Inflammatory macrophage (primary cell): ENCODE measurements at regions not wholly inside any gene's neighbourhood (a gene's known extent, or its start where the extent isn't known, plus 50 kb on each side); places are given as distances from the start of the nearest gene placed in this dataset.
A peak's percentile ranks its signal among the peaks of the same experiment; 100 is the strongest.

Source experiments
- DNase-seq, 2 donors: peaks; one replicate each; pipeline ENCODE4 v3.0.0-alpha.2; 2020 to 2022

DNA sequence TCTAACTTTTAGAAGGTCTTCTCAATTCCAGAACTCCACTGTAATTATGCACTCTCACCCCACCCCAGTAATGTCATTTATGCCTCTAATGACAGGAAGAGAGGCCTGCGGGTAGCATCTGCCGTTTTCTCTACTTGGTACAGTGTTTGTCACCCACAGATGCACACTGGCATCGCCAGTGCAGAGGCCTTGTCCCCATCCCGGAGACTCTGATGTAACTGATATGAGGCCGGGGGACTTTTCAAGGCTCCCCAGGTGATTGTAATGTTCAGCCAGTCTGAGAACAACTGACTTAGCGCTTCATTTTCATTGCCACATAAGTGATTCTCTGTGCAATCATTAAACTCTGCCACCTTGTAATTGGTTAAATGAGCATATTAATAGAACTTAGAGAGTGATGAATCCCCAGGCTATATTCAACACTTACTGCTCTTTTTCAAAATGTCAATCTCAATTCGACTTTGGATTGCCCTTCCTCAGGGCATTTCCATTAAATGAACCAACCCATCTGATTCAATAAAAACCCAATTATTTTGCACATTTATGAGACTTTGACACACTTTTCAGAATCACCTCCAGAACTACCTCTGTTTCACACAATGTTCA lies 113.2 kb downstream of the HERPUD2 start:
- DNase-seq: no peak

DNA sequence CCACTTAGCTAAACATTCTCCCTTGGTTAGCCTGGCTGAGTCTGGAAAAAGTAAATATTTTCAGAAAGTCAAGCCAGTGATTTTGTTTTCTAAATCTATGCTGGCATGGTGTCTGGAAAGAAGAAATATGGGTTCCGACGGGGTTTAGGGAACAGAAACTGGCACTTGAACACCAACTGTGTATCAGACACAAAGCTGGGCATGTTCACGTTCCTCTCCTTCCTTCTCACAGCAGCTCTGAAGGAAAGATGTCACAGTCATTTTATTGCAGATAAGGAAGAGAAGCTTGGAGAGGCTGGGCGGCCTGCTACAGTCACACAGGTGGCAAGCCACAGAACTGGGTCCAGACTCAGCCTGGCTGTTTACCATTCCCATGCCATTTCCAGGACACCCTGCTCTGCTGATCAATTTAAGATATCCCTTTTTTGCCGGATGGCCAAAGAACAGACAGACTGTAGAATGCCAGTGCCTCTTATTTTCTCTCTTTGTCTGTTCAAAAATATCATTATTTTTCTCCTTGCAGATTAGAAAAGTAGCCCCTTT lies 118.8 kb downstream of the HERPUD2 start:
- peak in 1 of 2 donors; percentile 36 for DNase-seq

DNA sequence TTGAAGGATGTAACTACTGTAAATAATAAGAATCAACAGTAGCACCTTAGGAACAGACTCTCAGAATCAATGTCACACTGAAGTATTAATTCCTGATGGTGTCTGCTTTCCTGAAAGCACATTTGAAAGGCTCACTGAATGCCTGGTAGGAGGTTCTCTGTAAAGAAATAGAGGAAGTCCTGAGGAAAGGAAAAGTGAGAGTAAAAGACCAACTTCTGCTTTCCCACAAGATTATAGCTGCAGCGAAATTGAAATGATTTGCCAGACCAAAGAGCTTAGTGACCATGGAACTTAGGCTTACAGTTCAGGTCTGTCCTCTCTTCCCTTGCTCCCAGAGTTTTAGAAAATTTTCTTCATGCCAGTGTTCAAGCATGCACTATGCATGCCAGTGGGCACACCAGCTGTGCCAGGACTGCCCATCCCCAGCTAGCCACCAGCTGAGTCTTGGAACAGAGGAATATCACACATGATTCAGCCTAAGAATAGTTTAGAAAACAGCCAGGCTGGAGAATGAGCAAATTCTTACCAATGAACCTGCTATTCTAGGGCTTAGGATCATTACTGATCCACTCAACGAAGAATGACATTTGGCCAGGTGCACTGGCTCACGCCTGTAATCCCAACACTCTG lies 123.2 kb downstream of the HERPUD2 start:
- DNase-seq: peak; percentile 61 to 78

DNA sequence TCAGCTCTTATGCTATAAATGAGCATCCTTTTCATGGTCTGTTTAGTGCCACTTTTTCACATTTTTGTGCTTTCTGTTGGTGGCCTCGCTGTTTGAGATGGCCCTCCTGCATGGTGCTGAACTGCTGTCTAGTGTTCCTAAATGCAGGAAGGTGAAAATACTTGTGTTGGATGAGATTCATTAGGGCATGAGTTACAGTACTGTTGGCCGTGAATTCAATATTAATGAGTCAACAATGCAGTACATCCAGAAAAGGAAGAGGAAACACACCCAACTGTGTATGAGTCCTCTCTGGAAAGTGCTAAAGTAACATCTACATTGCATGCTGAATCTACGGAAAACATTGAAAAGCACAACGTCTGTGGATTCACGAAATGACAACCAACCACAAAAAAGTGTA lies 124.0 kb downstream of the HERPUD2 start:
- no peak for DNase-seq

DNA sequence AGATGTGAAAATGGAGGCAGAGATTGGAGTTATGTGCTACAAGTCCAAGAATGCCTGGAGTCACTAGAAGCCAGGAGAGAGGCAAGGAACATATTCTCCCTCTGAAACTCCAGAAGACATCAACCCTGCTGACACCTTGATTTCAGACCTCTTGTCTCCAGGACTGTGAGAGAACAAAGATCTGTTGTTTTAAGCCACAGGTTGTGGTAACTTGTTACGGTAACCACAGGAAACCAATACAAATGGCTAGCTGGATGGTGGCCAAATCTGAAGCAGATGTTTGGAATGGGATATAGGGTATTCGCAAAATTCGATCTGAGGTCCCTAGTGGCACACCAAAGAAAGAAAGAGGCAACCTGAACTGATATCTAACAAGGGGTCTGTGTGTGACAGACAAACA lies 129.0 kb downstream of the HERPUD2 start:
- no peak for DNase-seq

DNA sequence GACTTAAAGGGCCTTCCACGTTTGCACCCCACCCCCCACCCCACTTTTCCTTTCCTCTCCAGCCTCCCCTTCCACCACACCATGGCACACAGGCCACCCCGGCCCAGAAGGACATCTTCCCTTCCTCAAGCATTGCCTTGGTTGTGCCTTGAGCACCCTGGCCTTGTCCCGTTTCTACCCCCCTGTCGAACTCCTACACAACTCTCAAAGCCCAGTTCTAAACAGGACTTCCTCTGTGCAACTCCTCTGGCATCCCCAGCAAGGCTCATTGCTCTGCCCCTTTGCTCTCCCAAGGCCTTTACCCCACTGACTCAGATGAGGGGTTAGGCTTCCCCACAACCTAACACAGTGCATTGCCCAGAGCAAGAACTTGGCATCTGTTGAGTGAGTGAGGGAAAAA lies 136.1 kb downstream of the HERPUD2 start:
- no peak for DNase-seq

DNA sequence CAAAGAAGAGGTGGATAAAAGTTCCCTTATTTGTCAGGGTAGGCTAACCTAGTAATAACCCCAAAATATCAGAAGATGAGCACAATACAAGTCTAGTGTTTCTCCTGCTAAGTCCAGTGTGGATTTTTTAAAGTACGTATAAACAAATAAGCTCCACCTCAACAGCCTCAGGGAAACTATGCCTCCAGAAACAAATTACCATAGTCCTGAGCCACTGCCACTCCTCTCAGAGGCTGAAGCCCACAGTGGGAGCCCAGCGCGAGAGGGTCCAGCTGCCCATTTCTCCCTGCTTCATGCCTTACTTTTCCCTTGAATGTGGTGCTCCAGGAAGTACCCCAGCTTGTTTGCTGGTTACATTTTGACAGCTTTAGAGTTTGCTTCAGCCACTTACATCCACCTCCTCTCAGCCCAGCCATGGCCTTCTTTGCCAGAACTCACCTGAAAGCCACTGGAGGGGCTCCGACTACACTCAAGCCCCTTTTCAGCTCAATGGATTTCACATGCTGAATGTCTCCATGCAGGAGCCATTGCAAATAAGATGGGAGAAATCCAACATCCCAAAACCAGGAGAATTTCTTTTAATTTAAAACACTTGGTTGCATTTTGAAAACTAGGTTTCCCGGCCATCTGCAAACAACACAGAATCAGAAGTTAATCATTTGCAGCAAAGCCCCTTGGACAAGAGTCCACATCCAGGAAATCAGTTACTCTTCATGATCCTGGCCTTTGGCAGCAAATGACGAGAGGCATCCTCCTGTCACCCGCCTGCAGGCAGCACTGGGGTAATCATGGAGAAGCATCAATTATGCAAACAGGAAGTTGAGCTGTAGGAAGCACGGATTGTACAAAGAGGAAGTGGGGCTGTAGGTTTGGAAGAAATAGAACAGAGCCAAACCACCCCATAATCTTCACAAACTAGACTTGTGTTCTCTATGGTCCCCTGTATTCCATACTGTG lies 138.1 kb downstream of the HERPUD2 start:
- peak; percentile 55 to 61 for DNase-seq

DNA sequence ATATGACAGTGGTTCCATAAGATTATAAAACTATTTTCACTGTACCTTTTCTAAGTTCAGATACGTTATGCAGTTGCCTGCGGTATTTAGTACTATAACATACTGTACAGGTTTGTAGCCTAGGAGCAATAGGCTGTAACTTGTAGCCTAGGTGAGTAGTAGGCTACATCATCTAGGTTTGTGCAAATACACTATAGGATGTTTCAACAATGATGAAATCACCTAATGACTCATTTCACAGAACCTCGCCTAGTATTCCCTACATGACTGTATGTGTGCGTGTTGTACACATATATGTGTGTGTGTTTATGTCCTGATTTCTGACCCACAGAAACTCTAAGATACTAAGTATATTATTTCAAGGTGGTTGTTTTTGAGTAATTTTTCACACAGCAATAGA lies 139.0 kb downstream of the HERPUD2 start:
- no peak for DNase-seq

DNA sequence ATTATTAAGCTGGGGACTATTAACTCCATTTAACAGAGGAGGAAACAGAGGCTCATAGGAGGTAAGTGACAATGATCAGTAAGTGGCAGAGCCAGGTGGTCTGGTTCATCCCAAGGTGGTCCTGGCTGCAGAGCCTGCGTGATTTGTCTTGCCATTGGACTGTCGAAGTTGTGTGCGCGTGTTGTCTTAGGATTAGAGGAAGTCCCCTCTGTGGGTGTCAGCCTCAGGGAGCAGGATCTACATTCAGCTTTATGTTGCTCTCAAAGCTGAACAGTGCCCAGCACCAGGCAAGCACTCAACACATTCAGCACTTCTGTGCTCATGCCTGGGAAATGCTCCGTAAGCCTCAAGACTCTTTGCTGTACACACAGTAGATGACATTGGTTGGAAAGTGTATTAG lies 139.5 kb downstream of the HERPUD2 start:
- no peak for DNase-seq

DNA sequence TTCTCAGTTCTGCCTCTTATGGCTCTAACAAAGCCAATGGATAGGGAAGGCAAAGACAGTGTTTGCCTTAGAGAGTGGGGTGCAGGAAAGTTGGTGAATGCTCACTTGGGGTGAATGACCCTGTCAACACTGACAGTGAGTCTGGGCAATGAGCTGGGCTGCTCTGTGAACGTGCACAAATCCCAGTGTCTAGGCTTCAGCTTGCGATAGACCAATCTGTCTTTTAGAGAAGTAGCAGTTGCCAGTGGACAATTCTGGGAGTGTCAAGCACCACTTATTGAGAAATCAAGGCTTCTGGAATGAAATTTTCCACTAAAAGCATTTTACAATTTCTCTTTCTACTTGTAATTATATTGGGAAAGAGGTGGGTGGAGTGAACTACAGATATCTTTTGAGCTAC lies 141.4 kb downstream of the HERPUD2 start:
- DNase-seq: peak; percentile 20 to 54

DNA sequence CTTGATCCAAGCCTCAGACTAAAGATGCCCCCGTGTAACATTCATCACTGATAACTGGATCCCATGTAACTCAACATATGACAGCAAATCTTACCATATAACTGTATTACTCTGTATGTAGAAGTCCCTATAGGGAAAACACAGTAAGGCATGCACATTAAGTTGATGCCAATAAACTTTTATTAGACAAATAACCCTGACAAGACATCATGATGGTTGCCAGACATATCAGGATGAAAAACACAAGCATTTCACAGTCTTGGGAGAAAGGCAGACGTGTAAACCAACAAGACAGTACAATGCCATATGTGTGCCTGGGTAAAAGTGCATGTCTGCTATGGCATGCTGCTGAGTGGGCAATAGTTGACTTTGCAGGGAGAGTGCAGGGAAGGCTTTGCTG lies 142.2 kb downstream of the HERPUD2 start:
- no peak for DNase-seq

DNA sequence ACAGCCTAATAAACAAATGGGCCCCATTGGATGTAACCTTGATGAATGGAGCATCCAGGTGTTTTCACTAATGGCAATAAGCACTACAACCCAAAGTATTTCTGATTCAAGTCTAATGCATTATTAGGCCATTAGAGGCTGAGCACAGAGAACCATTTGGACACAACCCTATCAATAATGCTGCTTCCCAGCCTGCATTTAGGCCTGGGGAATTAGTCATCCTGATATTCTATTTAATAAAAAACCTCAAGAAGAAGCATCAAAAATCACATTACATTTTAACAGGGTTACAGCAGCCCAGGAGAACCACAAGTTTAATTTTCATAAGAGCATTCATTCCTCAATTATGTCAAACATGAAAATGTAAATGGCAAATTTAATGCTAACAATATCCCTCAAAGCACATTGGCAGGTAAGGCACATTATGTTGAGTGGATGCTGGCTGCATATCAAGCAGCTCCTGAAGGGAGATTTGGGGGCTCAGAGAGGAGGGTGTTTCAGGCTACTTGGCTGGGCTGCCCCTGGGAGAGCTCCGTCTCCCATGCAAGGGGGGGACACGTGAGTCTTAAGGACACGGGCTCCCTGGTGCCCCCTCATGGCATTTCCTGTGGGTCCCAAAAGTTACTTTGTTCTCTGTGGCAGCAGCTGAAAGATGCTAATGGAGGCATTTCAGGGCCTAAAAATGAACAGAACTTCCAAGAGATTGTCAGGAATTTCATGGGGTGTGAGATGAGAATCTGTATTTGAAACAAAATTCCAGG lies 143.4 kb downstream of the HERPUD2 start:
- no peak for DNase-seq

DNA sequence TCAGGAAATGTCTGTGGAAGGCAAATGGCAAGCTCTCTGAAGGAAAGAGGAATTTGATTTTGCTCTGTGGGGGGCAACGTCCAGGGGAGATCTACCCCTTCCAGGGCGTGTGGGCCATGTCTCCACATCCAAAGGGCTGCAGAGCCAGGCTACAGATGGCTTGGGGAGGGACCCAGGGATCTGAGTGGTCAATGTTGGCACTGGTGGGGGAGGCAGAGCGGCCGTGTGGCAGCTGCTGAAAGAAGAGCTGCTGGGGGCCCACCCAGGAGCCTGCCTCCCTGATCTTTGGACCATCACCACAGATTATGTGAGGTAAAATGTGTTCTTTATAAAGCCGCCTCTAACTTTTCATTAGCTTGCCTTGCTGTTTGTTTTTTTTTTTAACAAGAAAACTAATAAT lies 144.1 kb downstream of the HERPUD2 start:
- no peak for DNase-seq

DNA sequence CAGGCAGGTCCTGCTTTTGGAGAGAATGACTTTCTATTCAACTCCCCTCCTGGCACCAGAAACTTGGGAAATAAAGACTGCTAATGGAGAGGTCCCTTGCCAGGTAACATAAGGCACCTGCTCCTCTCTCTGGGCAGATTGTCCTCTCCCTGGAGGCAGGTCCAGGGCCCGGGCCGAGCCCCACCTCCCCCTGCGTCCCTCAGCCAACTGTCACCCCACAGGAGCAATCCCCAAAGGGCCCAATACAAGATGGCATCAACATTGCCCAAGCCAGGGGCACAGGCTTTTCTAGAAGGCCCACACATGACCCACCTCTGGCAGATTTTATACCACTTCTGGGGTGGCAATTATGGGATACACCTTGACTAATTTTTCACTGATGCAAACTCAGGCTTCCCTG lies 145.2 kb downstream of the HERPUD2 start:
- DNase-seq: no peak

DNA sequence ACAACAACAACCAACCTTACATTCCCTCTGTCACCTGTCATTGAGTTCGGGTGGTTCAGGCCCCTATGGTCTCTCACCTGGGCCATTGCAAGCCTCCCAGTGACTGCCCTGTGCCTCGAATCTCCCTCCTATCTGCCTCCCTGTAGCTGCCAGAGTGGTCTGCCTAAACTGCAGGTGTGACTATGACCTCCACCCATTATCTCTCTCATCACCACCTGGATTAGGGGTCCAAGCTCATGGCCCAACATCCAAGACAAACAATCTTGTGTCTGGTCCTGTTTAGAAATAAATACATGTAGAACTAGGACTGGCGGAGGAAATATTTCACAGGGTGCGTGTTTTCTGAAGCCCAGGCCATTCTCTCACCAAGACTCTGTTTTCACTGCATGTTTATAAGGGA lies 146.6 kb downstream of the HERPUD2 start:
- DNase-seq: no peak

DNA sequence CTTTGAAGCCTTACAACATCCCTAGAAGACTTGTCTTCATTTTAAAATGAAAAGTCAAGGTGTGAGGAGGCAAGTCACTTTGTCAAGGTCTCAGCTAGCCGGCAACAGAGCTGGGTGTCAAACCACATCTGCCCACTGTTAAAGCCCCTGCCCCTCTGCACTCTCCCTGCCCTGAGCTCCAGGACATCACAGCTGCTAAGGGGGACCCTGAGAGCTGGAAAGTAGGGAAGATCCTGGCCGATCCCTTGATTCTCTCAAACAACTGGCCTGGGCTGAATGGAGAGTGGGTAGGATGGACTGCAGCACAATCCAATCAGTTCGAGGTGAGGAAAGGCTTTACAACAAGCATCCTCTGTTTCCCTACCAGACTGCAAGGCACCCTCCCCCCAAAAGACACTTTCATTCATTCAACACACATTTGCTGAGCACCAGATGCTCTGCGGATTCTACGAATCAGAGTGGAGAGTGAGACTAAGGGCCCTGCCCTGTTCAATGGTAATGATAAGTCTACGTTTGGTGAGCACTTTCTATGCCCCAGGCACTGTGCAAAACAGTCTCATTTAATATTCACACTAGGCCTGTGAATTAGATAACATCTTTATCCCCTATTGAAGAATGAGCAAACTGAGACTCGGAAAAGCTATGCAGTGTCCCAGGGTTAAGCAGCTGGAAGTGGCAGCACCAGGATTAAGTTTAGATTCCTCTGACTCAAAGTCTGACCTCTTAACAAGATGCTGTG lies 148.1 kb downstream of the HERPUD2 start:
- DNase-seq: no peak

DNA sequence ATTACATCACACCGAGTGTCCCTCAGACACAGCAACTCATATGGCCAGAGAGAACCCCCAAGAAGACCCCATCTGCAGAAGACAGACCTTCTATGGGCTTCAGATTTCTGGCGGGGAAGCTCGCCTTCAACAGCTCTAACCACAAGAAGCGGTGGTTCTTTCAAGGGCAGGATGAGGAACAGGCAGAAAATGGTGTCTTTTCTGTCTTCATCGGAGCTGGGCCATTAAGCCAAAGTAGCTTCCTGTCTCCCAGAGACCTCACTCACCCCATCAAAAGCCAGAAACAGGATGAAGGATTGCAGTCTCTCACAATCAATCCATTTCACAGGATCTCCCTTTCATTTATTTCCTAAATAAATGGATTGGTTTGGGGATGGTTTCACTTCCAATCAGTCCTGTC lies 149.1 kb downstream of the HERPUD2 start:
- no peak for DNase-seq

DNA sequence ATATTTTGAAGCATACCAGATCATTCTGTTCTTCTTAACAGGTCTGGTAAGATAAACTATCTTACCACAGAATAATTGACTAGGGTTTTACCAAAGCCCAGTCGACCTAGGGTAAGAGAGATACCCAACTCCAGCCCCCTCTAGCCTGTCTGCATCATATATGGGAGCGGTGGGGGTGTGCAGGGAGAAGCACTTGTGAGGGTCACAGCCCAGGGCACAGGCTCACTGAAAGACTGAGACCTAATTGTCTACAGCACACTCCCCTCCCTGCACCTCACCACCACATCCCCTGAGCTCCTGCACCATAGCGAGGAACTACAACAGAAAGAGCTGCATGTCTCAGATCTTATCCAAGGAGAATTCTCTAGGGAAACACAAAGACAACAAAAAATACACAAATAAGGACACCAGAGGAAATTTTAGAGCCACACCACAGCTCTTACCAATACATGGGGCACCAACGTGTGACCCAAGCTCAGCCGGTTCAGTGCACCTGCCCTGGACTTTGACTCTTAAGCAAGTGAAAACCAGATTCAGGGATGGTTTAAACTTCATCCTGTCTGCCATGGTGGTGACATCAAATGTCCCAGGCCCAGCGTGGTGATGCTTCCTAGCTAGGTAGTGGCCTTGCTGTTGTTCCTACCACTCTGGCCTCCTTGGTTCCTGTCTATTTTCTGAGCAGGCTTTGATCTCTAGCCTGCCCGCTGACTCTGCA lies 150.8 kb downstream of the HERPUD2 start:
- no peak for DNase-seq

DNA sequence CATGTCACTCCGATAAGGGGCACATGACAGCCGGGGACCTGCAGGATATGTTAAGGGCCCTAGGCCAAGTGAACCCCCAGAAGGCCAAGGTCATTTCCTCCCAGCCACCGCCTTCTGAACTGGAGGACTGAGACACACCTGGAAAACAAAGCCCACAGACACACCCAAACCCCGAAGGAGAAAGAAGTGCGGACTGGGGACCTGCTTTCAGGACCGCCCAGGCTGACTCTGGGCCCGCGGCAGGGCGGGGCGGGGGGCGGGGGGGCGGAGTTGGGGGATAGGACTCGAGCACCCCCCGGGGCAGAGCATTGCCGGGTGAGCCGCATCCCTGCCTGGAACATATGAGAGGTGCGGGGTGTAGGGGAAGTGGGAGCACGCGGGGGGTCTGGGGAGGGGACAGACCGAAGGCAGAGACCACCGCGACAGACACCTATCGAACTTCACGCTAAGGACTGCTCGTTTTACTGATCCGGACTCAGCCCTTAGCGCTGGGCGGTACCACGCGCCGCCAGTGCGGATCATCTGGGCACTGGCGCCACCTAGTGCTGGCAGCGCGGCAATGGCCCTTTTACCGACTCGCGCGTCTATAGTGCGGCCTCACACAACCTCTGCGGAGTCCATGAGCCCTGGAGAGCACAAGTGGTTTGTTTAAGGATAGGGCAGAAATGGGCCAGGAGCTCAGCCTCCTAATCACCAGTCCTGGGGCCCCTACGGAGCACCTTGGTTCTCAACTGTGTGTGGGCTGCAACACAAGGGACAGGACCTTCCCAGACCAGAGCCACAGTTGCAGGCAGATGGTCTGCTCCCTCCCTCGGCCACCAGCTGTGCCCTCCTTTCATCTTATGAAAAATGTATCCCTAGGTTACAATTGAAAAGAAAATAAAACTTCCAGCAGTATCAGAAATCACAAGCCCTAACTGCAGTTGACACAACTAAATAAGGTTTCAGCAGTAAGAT lies 157.6 kb downstream of the HERPUD2 start:
- DNase-seq: peak; percentile 65 to 71

DNA sequence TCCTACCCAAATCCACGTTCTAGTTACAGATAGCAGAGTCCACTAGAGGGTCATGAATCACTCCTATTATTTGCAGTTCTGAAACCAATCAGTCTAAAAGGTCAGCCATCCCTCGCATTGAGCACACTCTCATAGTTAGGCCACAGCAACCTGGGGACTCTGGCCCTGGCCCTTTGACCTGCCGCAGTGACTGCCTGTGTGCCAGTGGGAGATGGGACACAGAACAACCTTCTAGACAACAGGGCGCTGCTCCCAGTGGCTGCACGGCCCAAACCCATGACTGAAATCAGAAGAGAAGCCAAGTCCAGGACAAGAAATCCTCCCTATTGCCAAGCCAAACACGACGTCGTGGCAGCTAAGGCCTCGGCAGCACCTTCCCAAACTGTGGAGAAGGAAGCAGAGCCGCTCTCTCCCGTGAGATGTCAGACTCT lies 158.5 kb downstream of the HERPUD2 start:
- no peak for DNase-seq
